Right lobe of liver (tissue), 4 donors: ENCODE measurements at regions not wholly inside any gene's neighbourhood (a gene's known extent, or its start where the extent isn't known, plus 50 kb on each side); places are given as distances from the start of the nearest gene placed in this dataset.

ENCODE experiments used
- CTCF ChIP-seq, 4 donors: fragments of 200-600 bp in 3 of 4; fragments of 450-650 bp in 1 of 4; IDR thresholded peaks; one replicate each; pipeline versions ENCODE4 v1.5.1 to v1.8.0; 2016 to 2022; ENCODE audit warnings: antibody characterized with exemption in 4 of 4, mild to moderate bottlenecking in 2 of 4
- POLR2A ChIP-seq: fragments of 450-650 bp; IDR thresholded peaks from one replicate; pipeline ENCODE4 v1.6.1; 2017; ENCODE audit warnings: antibody characterized with exemption, mild to moderate bottlenecking
- donor health status: DM: no; HTN: no; CAD: no.
- donor health status: DM: no; HTN: no; CAD: no.
- donor health status: DM: no; HTN: yes; CAD: no.

- TF ChIP-seq CTCF (IDR thresholded peaks at IDR 0.05) (no peak), POLR2A (no peak)
Measured at GRCh38 chrX:20753076-20753475, 486.4 kb upstream of the RPS6KA3 start.
